Peyer's patch (tissue), 4 donors: ENCODE measurements at regions not wholly inside any gene's neighbourhood (a gene's known extent, or its start where the extent isn't known, plus 50 kb on each side); places are given as distances from the start of the nearest gene placed in this dataset.

Source experiments
- POLR2A ChIP-seq, 2 donors: fragments of 450-650 bp; IDR thresholded peaks; one replicate each; pipeline ENCODE4 v1.5.1; 2017; ENCODE audit warnings: antibody characterized with exemption in 2 of 2, mild to moderate bottlenecking in 2 of 2, moderate library complexity in 2 of 2
- TF ChIP-seq, protein P1 (sequence below), 6 experiments: fragments of 450-650 bp in 4 of 6; fragments of 200-600 bp in 2 of 6; sonication (generic) in 1 of 6; IDR thresholded peaks; one replicate each; pipeline ENCODE4 v1.5.1; 2017 to 2019; ENCODE audit warnings: antibody characterized with exemption in 6 of 6, mild to moderate bottlenecking in 3 of 6, moderate library complexity in 1 of 6

- TF ChIP-seq, protein P1, sequence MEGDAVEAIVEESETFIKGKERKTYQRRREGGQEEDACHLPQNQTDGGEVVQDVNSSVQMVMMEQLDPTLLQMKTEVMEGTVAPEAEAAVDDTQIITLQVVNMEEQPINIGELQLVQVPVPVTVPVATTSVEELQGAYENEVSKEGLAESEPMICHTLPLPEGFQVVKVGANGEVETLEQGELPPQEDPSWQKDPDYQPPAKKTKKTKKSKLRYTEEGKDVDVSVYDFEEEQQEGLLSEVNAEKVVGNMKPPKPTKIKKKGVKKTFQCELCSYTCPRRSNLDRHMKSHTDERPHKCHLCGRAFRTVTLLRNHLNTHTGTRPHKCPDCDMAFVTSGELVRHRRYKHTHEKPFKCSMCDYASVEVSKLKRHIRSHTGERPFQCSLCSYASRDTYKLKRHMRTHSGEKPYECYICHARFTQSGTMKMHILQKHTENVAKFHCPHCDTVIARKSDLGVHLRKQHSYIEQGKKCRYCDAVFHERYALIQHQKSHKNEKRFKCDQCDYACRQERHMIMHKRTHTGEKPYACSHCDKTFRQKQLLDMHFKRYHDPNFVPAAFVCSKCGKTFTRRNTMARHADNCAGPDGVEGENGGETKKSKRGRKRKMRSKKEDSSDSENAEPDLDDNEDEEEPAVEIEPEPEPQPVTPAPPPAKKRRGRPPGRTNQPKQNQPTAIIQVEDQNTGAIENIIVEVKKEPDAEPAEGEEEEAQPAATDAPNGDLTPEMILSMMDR (IDR thresholded peaks at IDR 0.05), result no peak
- TF ChIP-seq POLR2A (IDR thresholded peaks at IDR 0.05), result no peak
Observed at GRCh38 chr5:93245226-93245625, 335.8 kb downstream of the NR2F1-AS1 start.
